ENCODE measurements at regions not wholly inside any gene's neighbourhood (a gene's known extent, or its start where the extent isn't known, plus 50 kb on each side); places are given as distances from the start of the nearest gene placed in this dataset.

- DNase-seq: peak; percentile 5
- WGBS (ENCODE audit: low lambda C conversion rate): 35% methylated on average over 1 of the region's 1 CpG
- H3K79me2 ChIP-seq (ENCODE audit: insufficient read depth): no peaks in the 10 kb centered on the region
- peaks cover 0 to 35% of the 10 kb centered on the region in 2 experiments; a peak in 2 of 4 replicates for H3K4me1 ChIP-seq (ENCODE audit: control insufficient read depth in 1 of 2, insufficient read depth in 2 of 2, low read depth in 1 of 2, low read length in 1 of 2)
- H3K36me3 ChIP-seq (replicated peaks in 1 of 2; ENCODE audit: control insufficient read depth in 1 of 2, insufficient read depth in 2 of 2, low read length in 1 of 2): no peaks in the 10 kb centered on the region
- no peaks in the 10 kb centered on the region for H3K27me3 ChIP-seq (ENCODE audit: insufficient read depth)
- H3K9me2 ChIP-seq: 0 out of 2 replicates have a peak, but pooled peaks cover 3% of the 10 kb centered on the region
- TF ChIP-seq NFIC (IDR thresholded peaks at IDR 0.05; ENCODE audit: borderline replicate concordance): no peak
- TF ChIP-seq GATA2 (CRISPR knock-in tag; IDR thresholded peaks at IDR 0.05): peak; percentile 86
- TF ChIP-seq REST (IDR thresholded peaks at IDR 0.05; ENCODE audit: low read depth, low read length): no peak
- no peak for TF ChIP-seq FOXM1 (IDR thresholded peaks at IDR 0.05; ENCODE audit: low read depth)
- TF ChIP-seq NRF1 (IDR thresholded peaks at IDR 0.05; ENCODE audit: low read depth, low read length): no peak
- TF ChIP-seq IRF3 (IDR thresholded peaks at IDR 0.05; ENCODE audit: low read depth, low read length): no peak
- peak; percentile 61; the same call in 1 of the 2 replicates for TF ChIP-seq RCOR1 (IDR thresholded peaks at IDR 0.05; ENCODE audit: low read length)
- no peak for TF ChIP-seq TEAD4 (IDR thresholded peaks at IDR 0.05; ENCODE audit: borderline replicate concordance, insufficient read depth)
- TF ChIP-seq EP300 (IDR thresholded peaks at IDR 0.05; ENCODE audit: borderline replicate concordance in 1 of 2, low read depth in 1 of 2, low read length in 1 of 2): peak in 1 of 2 experiments; percentile 39; a peak in 1 of 4 replicates
- TF ChIP-seq CTCF (IDR thresholded peaks at IDR 0.05): no peak
- TF ChIP-seq MXI1 (IDR thresholded peaks at IDR 0.05; ENCODE audit: low read depth, low read length): no peak
- no peak for TF ChIP-seq TCF12 (IDR thresholded peaks at IDR 0.05)
- TF ChIP-seq POLR2AphosphoS5 (IDR thresholded peaks at IDR 0.05; ENCODE audit: low read depth, low read length): no peak
- peak overlapping the region; percentile 28 to 55; a peak in 3 of 4 replicates for H3K27ac ChIP-seq (ENCODE audit: low read depth in 2 of 2, low read length in 1 of 2)
- H3K4me3 ChIP-seq (ENCODE audit: low read depth in 2 of 2, low read length in 1 of 2): no peak overlapping the region
- no peak overlapping the region for H3K9ac ChIP-seq
- H3K4me2 ChIP-seq: peak overlapping the region; percentile 30; the same call in 1 of the 2 replicates
- ChIA-PET POLR2A (no interaction called here), CTCF (no interaction called here)
- H3K9me3 ChIP-seq: no peaks in the 10 kb centered on the region
- H3F3A ChIP-seq (replicated peaks; ENCODE audit: insufficient read depth): peaks cover 4% of the 10 kb centered on the region
- H2AFZ ChIP-seq (ENCODE audit: low read depth): peak overlapping the region; percentile 51; the same call in 1 of the 2 replicates
- no peaks in the 10 kb centered on the region for H4K20me1 ChIP-seq (ENCODE audit: insufficient read depth)
These were observed 131.6 kb upstream of the EMCN start for GRCh38 chr4:100649417-100649816.

Measured in SK-N-SH (cell line).